ENCODE measurements at regions not wholly inside any gene's neighbourhood (a gene's known extent, or its start where the extent isn't known, plus 50 kb on each side); places are given as distances from the start of the nearest gene placed in this dataset.

GRCh38 chr4:114082348-114082747 lies 102.9 kb upstream of the ARSJ start:
- TF ChIP-seq CTCF (IDR thresholded peaks at IDR 0.05), result no peak
- TF ChIP-seq POLR2A (IDR thresholded peaks at IDR 0.05), result no peak
- intact Hi-C loops (cut with DNase I), result no loop called here
- Histone ChIP-seq H3K4me3 (no peak overlapping the region), H3K27me3 (no peaks in the 10 kb centered on the region), H3K27ac (no peak overlapping the region), H3K9me3 (no peaks in the 10 kb centered on the region), H3K36me3 (replicated peaks in 1 of 2; ENCODE audit: insufficient read depth in 1 of 2, low read depth in 2 of 2) (no peaks in the 10 kb centered on the region), H3K4me1 (no peaks in the 10 kb centered on the region)
- ATAC-seq (no peak), DNase-seq (no peak)
- 79 to 80% methylated on average over 6 of the region's 6 CpGs for WGBS, 2 donors

GRCh38 chr4:114085611-114086345 lies 106.3 kb upstream of the ARSJ start:
- intact Hi-C loops (cut with DNase I), result no loop called here
- DNase-seq (no peak), ATAC-seq (no peak)
- TF ChIP-seq POLR2A (IDR thresholded peaks at IDR 0.05) (no peak), CTCF (IDR thresholded peaks at IDR 0.05) (no peak)
- Histone ChIP-seq H3K27me3 (no peaks in the 10 kb centered on the region), H3K4me3 (no peak overlapping the region), H3K4me1 (no peaks in the 10 kb centered on the region), H3K27ac (no peak overlapping the region), H3K36me3 (replicated peaks in 1 of 2; ENCODE audit: insufficient read depth in 1 of 2, low read depth in 2 of 2) (no peaks in the 10 kb centered on the region), H3K9me3 (no peaks in the 10 kb centered on the region)

GRCh38 chr4:114087596-114088230 lies 108.3 kb upstream of the ARSJ start:
- no peak for DNase-seq

GRCh38 chr4:114088481-114088880 lies 109.0 kb upstream of the ARSJ start:
- no peaks in the 10 kb centered on the region for H3K4me1 ChIP-seq
- H3K9me3 ChIP-seq, result no peaks in the 10 kb centered on the region
- no peak overlapping the region for H3K27ac ChIP-seq
- TF ChIP-seq POLR2A (IDR thresholded peaks at IDR 0.05) (no peak), CTCF (IDR thresholded peaks at IDR 0.05) (no peak)
- no peaks in the 10 kb centered on the region for H3K36me3 ChIP-seq (replicated peaks in 1 of 2; ENCODE audit: insufficient read depth in 1 of 2, low read depth in 2 of 2)
- H3K4me3 ChIP-seq, result no peak overlapping the region
- ATAC-seq (no peak), DNase-seq (no peak)
- intact Hi-C loops (cut with DNase I), result no loop called here
- no peaks in the 10 kb centered on the region for H3K27me3 ChIP-seq

More at GRCh38 chr4:114087596-114088230, 108.3 kb upstream of the ARSJ start:
- no peaks in the 10 kb centered on the region for H3K36me3 ChIP-seq (replicated peaks in 1 of 2; ENCODE audit: insufficient read depth in 1 of 2, low read depth in 2 of 2)
- H3K27ac ChIP-seq, result no peak overlapping the region
- intact Hi-C loops (cut with DNase I), result no loop called here
- 62 to 65% methylated on average over 1 of the region's 1 CpG for WGBS, 2 donors
- H3K27me3 ChIP-seq, result no peaks in the 10 kb centered on the region
- H3K4me1 ChIP-seq, result no peaks in the 10 kb centered on the region
- TF ChIP-seq CTCF (IDR thresholded peaks at IDR 0.05) (no peak), POLR2A (IDR thresholded peaks at IDR 0.05) (no peak)
- no peaks in the 10 kb centered on the region for H3K9me3 ChIP-seq
- no peak for ATAC-seq
- no peak overlapping the region for H3K4me3 ChIP-seq

GRCh38 chr4:114091546-114091945 lies 112.1 kb upstream of the ARSJ start:
- intact Hi-C loops (cut with DNase I), result no loop called here
- 50 to 56% methylated on average over 1 of the region's 1 CpG for WGBS, 2 donors
- TF ChIP-seq POLR2A (IDR thresholded peaks at IDR 0.05) (no peak), CTCF (IDR thresholded peaks at IDR 0.05) (no peak)
- no peaks in the 10 kb centered on the region for H3K36me3 ChIP-seq (replicated peaks in 1 of 2; ENCODE audit: insufficient read depth in 1 of 2, low read depth in 2 of 2)
- H3K27ac ChIP-seq, result no peak overlapping the region
- H3K9me3 ChIP-seq, result no peaks in the 10 kb centered on the region
- DNase-seq, result no peak
- ATAC-seq, result no peak
- no peak overlapping the region for H3K4me3 ChIP-seq
- no peaks in the 10 kb centered on the region for H3K27me3 ChIP-seq
- no peaks in the 10 kb centered on the region for H3K4me1 ChIP-seq

Measured in body of pancreas (tissue), 4 donors.